Parathyroid adenoma (tissue), 2 donors: ENCODE measurements at regions not wholly inside any gene's neighbourhood (a gene's known extent, or its start where the extent isn't known, plus 50 kb on each side); places are given as distances from the start of the nearest gene placed in this dataset.

Experiments used
- H2AFZ ChIP-seq: fragments of 300-600 bp; sonication (generic); one replicate; pipeline ENCODE4 v1.7.0; 2017; ENCODE audit warnings: antibody characterized with exemption, mild to moderate bottlenecking
- H3K27ac ChIP-seq: fragments of 300-600 bp; sonication (generic); one replicate; pipeline ENCODE4 v1.7.0; 2017
- H3K27me3 ChIP-seq: fragments of 300-600 bp; sonication (generic); one replicate; pipeline ENCODE4 v1.7.0; 2017; ENCODE audit warnings: low read length; ENCODE audit not compliant: control insufficient read depth, insufficient read depth
- H3K36me3 ChIP-seq: fragments of 300-600 bp; sonication (generic); one replicate; pipeline ENCODE4 v1.7.0; 2017; ENCODE audit warnings: low read length; ENCODE audit not compliant: control insufficient read depth, insufficient read depth
- H3K4me1 ChIP-seq: fragments of 300-600 bp; sonication (generic); one replicate; pipeline ENCODE4 v1.7.0; 2017; ENCODE audit warnings: control low read depth
- H3K4me2 ChIP-seq: fragments of 300-600 bp; sonication (generic); one replicate; pipeline ENCODE4 v1.7.0; 2017; ENCODE audit warnings: low read length
- H3K4me3 ChIP-seq: fragments of 300-600 bp; sonication (generic); one replicate; pipeline ENCODE4 v1.7.0; 2017; ENCODE audit warnings: low read depth, low read length
- H3K79me2 ChIP-seq: fragments of 300-600 bp; sonication (generic); one replicate; pipeline ENCODE4 v1.7.0; 2017; ENCODE audit warnings: control low read depth
- H3K9ac ChIP-seq: fragments of 300-600 bp; sonication (generic); one replicate; pipeline ENCODE4 v1.7.0; 2017; ENCODE audit warnings: mild to moderate bottlenecking
- H3K9me3 ChIP-seq: fragments of 300-600 bp; sonication (generic); one replicate; pipeline ENCODE4 v1.7.0; 2017; ENCODE audit warnings: low read length; ENCODE audit not compliant: control insufficient read depth
- TF ChIP-seq, protein P1 (sequence below): fragments of 300-600 bp; sonication (generic); IDR thresholded peaks from one replicate; pipeline ENCODE4 v1.7.0; 2017; ENCODE audit warnings: antibody characterized with exemption, mild to moderate bottlenecking
- donor health status: primary hyperparathyroidism.

DNA sequence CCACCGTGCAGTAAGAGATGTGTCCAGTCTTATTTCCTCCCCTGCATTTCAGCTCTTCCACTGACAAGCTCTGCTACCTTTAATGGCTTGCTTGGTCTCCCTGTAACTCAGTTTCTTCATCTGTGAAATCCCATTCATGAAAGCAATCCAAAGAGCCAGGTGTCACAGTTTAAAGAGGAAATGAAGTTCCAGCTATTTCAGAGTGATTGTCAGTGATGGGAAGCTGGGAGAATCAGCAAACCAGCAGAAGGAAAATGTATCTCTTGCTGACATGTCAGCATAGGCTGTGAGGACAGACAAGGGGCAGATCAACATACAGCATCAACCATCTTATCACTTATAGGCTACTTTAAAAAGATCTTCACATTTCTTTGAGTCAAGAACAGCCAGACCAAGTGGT, 445.3 kb downstream of the ADRA2A start:
- TF ChIP-seq, protein P1, sequence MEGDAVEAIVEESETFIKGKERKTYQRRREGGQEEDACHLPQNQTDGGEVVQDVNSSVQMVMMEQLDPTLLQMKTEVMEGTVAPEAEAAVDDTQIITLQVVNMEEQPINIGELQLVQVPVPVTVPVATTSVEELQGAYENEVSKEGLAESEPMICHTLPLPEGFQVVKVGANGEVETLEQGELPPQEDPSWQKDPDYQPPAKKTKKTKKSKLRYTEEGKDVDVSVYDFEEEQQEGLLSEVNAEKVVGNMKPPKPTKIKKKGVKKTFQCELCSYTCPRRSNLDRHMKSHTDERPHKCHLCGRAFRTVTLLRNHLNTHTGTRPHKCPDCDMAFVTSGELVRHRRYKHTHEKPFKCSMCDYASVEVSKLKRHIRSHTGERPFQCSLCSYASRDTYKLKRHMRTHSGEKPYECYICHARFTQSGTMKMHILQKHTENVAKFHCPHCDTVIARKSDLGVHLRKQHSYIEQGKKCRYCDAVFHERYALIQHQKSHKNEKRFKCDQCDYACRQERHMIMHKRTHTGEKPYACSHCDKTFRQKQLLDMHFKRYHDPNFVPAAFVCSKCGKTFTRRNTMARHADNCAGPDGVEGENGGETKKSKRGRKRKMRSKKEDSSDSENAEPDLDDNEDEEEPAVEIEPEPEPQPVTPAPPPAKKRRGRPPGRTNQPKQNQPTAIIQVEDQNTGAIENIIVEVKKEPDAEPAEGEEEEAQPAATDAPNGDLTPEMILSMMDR: no peak
- no peak overlapping the region for H2AFZ ChIP-seq
- no peaks in the 10 kb centered on the region for H3K79me2 ChIP-seq
- no peak overlapping the region for H3K4me3 ChIP-seq
- no peak overlapping the region for H3K4me2 ChIP-seq
- no peak overlapping the region for H3K9ac ChIP-seq
- no peaks in the 10 kb centered on the region for H3K36me3 ChIP-seq
- no peaks in the 10 kb centered on the region for H3K27me3 ChIP-seq
- H3K4me1 ChIP-seq: no peaks in the 10 kb centered on the region
- no peak overlapping the region for H3K27ac ChIP-seq
- no peaks in the 10 kb centered on the region for H3K9me3 ChIP-seq

DNA sequence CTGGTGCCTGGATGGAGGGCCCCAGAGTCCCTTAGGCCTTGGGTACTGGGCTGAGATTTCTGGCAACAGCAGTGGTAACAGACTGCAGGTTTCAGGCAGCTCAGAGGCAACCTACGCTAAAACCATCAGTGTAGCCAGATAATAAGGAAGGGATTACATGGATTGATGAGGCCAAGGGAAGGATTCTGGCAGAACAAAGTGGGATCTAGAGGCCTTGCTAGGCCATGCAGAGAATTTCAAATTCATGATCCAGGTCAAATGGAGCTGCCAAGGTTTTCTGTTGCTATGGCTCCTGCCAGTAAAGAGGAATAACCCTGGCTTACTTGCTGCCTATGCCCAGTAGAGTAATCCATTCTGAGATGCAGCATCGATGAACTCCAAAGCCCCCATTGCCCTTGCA, 445.7 kb downstream of the ADRA2A start:
- Histone ChIP-seq H3K4me3 (no peak overlapping the region), H3K36me3 (no peaks in the 10 kb centered on the region)

DNA sequence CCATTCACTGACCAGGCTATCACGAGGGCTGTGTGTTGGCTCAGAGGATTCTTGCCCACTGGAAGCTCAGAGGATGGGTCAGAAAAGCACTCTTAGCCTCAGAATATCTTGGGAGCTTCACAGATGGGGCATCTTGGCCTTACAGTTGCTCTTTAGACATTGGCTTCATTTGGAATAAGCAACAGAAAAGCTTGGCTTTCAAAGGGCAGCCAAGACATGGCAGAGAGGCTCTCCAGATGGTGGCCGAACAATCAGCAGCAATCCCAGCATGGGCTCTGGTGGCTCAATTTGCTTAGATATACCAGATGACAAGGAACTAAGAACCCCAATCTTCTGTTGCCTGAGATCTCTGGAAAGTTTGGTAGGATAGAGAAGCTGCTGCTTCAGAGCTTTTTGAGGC, 446.2 kb downstream of the ADRA2A start:
- H3K4me3 ChIP-seq: no peak overlapping the region
- no peaks in the 10 kb centered on the region for H3K79me2 ChIP-seq
- H2AFZ ChIP-seq: no peak overlapping the region
- no peak overlapping the region for H3K27ac ChIP-seq
- TF ChIP-seq, protein P1: no peak
- no peak overlapping the region for H3K9ac ChIP-seq
- H3K4me2 ChIP-seq: no peak overlapping the region
- no peaks in the 10 kb centered on the region for H3K9me3 ChIP-seq
- no peaks in the 10 kb centered on the region for H3K4me1 ChIP-seq
- no peaks in the 10 kb centered on the region for H3K36me3 ChIP-seq
- no peaks in the 10 kb centered on the region for H3K27me3 ChIP-seq

More for the DNA sequence above, 445.7 kb downstream of the ADRA2A start:
- Histone ChIP-seq H3K9ac (no peak overlapping the region), H3K9me3 (no peaks in the 10 kb centered on the region), H3K27ac (no peak overlapping the region), H3K79me2 (no peaks in the 10 kb centered on the region), H3K4me1 (no peaks in the 10 kb centered on the region), H3K4me2 (no peak overlapping the region), H2AFZ (no peak overlapping the region), H3K27me3 (no peaks in the 10 kb centered on the region)
- TF ChIP-seq, protein P1: no peak

GRCh38 chr10:111524134-111524533, 447.3 kb downstream of the ADRA2A start:
- TF ChIP-seq, protein P1: no peak
- no peak overlapping the region for H3K4me2 ChIP-seq
- H3K79me2 ChIP-seq: no peaks in the 10 kb centered on the region
- no peak overlapping the region for H2AFZ ChIP-seq
- H3K27me3 ChIP-seq: no peaks in the 10 kb centered on the region
- H3K36me3 ChIP-seq: no peaks in the 10 kb centered on the region
- H3K27ac ChIP-seq: no peak overlapping the region
- H3K9ac ChIP-seq: no peak overlapping the region
- H3K4me3 ChIP-seq: no peak overlapping the region
- H3K4me1 ChIP-seq: no peaks in the 10 kb centered on the region
- H3K9me3 ChIP-seq: no peaks in the 10 kb centered on the region

DNA sequence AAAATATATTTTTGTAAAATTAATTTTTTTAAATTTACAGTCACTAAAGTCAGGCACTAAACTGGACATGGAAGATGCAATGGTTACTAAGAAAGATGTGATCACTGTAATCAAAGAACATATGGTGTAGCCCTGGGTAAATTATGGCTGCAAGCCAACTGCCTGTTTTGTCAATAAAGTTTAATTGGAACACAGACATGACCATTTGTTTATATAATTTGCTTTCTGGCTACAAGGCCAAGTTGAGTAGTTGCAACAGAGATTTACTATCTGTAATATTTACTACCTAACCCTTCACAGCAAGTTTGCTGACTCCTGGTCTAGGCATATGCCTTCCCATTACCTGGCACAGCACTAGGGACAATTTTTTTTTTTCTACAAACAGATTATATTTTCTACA, 448.9 kb downstream of the ADRA2A start:
- Histone ChIP-seq H3K4me1 (no peaks in the 10 kb centered on the region), H3K9ac (no peak overlapping the region), H3K9me3 (no peaks in the 10 kb centered on the region), H2AFZ (no peak overlapping the region), H3K27me3 (no peaks in the 10 kb centered on the region), H3K4me2 (no peak overlapping the region), H3K27ac (no peak overlapping the region), H3K36me3 (no peaks in the 10 kb centered on the region), H3K79me2 (no peaks in the 10 kb centered on the region), H3K4me3 (no peak overlapping the region)
- TF ChIP-seq, protein P1: no peak
